Osteoblast (primary cell): ENCODE measurements at regions not wholly inside any gene's neighbourhood (a gene's known extent, or its start where the extent isn't known, plus 50 kb on each side); places are given as distances from the start of the nearest gene placed in this dataset.

Source experiments
- DNase-seq: peaks from one replicate; pipeline ENCODE4 v3.0.0; 2011; ENCODE audit warnings: low spot score, mixed read lengths; ENCODE audit not compliant: insufficient read length; ENCODE audit errors: missing footprints
- H2AFZ ChIP-seq: 2 replicates; pipeline ENCODE4 v1.6.0; 2011; ENCODE audit warnings: mild to moderate bottlenecking, low read length
- H3K27ac ChIP-seq: 2 replicates; pipeline ENCODE4 v1.5.1; 2011; ENCODE audit warnings: mild to moderate bottlenecking, low read depth, low read length, moderate library complexity
- H3K27me3 ChIP-seq: 2 replicates; pipeline ENCODE4 v1.6.0; 2012; ENCODE audit warnings: mild to moderate bottlenecking, control low read depth, inconsistent platforms, low read length, moderate library complexity; ENCODE audit not compliant: insufficient read depth
- H3K36me3 ChIP-seq: 2 replicates; pipeline ENCODE4 v1.5.1; 2011; ENCODE audit warnings: mild to moderate bottlenecking, low read length, control low read depth, moderate library complexity; ENCODE audit not compliant: insufficient read depth
- H3K4me1 ChIP-seq: 2 replicates; pipeline ENCODE4 v1.5.1; 2011; ENCODE audit warnings: mild to moderate bottlenecking, low read length, control low read depth, moderate library complexity; ENCODE audit not compliant: insufficient read depth
- H3K4me2 ChIP-seq: 2 replicates; pipeline ENCODE4 v1.6.0; 2011; ENCODE audit warnings: mild to moderate bottlenecking, low read length; ENCODE audit not compliant: insufficient read depth
- H3K4me3 ChIP-seq: fragments of 200-600 bp; sonication (generic); 3 replicates; pipeline ENCODE4 v1.5.1; 2012; ENCODE audit warnings: mild to moderate bottlenecking, low read length, inconsistent platforms; ENCODE audit not compliant: insufficient read depth
- H3K79me2 ChIP-seq: 2 replicates; pipeline ENCODE4 v1.6.0; 2012; ENCODE audit warnings: mild to moderate bottlenecking, low read length, control low read depth, inconsistent platforms; ENCODE audit not compliant: insufficient read depth
- H3K9me3 ChIP-seq: 2 replicates; pipeline ENCODE4 v1.5.1; 2011; ENCODE audit warnings: low read depth, low read length, control low read depth
- H4K20me1 ChIP-seq: 2 replicates; pipeline ENCODE4 v1.6.0; 2012; ENCODE audit warnings: mild to moderate bottlenecking, low read length, control low read depth; ENCODE audit not compliant: insufficient read depth
- TF ChIP-seq, protein P1 (sequence below): IDR thresholded peaks from 2 replicates; pipeline ENCODE4 v1.5.1; 2011; ENCODE audit warnings: mild to moderate bottlenecking, low read depth, low read length, moderate library complexity; ENCODE audit errors: extremely low read depth

DNA sequence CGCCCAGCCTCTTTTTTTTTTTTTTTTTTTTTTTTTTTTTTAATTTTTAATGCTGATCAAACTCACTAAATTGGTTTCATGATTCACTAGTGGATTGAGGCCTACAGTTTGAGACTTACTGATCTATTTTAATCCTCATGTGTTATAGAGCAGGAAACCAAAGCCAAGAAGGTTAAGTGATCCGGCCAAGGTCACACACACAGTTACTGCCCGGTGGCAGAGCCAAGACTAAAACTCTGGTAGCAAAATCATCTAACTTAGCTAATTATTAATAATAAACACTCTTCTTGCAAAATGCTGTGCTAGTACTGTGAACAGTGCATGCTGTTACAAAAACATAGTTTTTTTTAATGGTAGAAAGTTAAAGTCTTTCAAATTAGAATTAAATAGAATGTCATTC is 188.3 kb upstream of the NFE2L3 start:
- Histone ChIP-seq H3K79me2 (no peaks in the 10 kb centered on the region), H3K27ac (no peak overlapping the region), H3K36me3 (no peaks in the 10 kb centered on the region), H3K9me3 (no peaks in the 10 kb centered on the region), H3K4me1 (no peaks in the 10 kb centered on the region), H4K20me1 (no peaks in the 10 kb centered on the region), H3K27me3 (no peaks in the 10 kb centered on the region), H2AFZ (no peak overlapping the region), H3K4me2 (no peak overlapping the region), H3K4me3 (no peak overlapping the region)
- TF ChIP-seq, protein P1, sequence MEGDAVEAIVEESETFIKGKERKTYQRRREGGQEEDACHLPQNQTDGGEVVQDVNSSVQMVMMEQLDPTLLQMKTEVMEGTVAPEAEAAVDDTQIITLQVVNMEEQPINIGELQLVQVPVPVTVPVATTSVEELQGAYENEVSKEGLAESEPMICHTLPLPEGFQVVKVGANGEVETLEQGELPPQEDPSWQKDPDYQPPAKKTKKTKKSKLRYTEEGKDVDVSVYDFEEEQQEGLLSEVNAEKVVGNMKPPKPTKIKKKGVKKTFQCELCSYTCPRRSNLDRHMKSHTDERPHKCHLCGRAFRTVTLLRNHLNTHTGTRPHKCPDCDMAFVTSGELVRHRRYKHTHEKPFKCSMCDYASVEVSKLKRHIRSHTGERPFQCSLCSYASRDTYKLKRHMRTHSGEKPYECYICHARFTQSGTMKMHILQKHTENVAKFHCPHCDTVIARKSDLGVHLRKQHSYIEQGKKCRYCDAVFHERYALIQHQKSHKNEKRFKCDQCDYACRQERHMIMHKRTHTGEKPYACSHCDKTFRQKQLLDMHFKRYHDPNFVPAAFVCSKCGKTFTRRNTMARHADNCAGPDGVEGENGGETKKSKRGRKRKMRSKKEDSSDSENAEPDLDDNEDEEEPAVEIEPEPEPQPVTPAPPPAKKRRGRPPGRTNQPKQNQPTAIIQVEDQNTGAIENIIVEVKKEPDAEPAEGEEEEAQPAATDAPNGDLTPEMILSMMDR = no peak
- DNase-seq = no peak

DNA sequence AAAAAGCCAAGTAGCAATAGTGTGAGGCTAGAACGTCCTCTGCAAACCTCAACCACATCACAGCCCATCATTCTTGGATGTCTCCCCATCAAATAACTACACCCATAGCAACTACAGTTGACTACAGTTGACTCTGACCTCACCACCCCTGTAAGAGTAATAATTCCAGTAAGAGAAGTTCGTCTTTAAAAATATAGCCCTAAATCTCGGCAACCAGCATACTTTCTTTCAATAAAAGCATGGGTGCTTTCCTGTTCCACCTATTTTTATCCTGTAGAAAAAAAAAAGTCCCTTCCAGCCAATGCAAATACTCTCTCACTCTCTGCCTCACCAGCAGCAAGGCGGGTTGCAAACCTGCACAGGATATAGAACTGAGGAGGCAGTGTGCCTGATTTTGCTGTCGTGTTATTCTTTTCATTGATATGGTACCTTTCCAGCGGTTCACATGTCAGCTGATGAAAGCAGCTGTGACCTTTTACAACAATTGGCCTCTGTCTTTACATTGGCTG is 187.5 kb upstream of the NFE2L3 start:
- TF ChIP-seq, protein P1 = no peak
- Histone ChIP-seq H2AFZ (no peak overlapping the region), H3K79me2 (no peaks in the 10 kb centered on the region)

DNA sequence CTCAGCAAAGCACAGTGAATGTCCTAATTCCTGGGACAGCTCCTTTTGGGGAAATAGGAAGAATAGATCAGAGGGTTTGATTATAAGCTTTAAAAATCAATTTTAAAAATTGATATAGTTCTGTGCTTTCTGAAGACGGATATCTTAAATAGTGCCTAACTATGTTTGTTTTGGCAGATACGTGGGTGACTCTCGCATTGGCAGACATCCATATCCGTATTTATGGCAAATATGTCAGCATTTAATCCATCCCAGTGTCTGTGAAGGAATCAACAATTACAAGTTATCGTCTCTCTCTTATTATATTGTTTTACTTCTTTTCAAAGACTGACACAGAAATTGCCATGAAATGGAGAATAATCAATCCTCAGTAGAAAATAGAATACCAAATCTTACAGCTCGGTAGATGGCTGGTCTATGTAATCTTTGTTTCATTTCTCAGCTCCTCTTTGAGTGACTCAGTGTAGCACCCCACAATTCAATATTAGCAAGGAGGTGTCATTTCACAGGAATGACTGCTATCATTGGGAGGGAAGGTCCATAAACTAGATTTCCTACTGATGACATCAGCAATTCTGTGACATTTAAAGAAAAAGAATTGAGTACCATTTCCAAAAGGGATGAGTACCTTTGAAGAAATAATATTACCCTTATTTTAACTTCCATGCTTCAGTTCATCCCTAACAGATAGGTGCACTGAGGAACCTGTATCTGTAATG is 186.4 kb upstream of the NFE2L3 start:
- H3K4me2 ChIP-seq = no peak overlapping the region
- no peak overlapping the region for H3K27ac ChIP-seq
- no peaks in the 10 kb centered on the region for H3K9me3 ChIP-seq
- no peaks in the 10 kb centered on the region for H3K79me2 ChIP-seq
- TF ChIP-seq, protein P1 = no peak
- no peaks in the 10 kb centered on the region for H3K4me1 ChIP-seq
- no peak overlapping the region for H3K4me3 ChIP-seq
- H4K20me1 ChIP-seq = no peaks in the 10 kb centered on the region
- H2AFZ ChIP-seq = no peak overlapping the region
- H3K27me3 ChIP-seq = no peaks in the 10 kb centered on the region
- DNase-seq = no peak
- no peaks in the 10 kb centered on the region for H3K36me3 ChIP-seq

More for the DNA sequence above, 187.5 kb upstream of the NFE2L3 start:
- Histone ChIP-seq H3K4me2 (no peak overlapping the region), H3K9me3 (no peaks in the 10 kb centered on the region), H3K27me3 (no peaks in the 10 kb centered on the region), H3K4me1 (no peaks in the 10 kb centered on the region), H3K4me3 (no peak overlapping the region), H3K27ac (no peak overlapping the region), H3K36me3 (no peaks in the 10 kb centered on the region), H4K20me1 (no peaks in the 10 kb centered on the region)
- no peak for DNase-seq

DNA sequence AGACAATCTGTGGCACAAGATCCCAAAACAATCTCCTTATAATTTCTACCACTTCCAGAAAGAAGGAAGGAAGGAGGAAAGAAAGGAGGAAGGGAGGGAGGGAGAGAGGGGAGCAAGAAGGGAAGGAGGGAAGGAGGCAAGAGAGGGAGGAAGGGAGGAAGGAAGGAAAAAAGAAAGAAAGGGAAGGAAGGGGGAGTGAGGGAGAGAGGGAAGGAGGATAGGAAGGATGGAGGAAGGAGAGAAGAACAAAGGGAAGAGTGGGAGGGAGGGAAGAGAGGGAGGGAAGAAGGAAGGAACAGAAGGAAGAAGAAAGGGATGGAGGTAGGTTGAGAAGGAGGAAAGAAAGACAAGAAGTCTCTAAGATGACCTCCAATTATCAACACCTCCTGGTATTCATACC is 185.5 kb upstream of the NFE2L3 start:
- Histone ChIP-seq H3K36me3 (no peaks in the 10 kb centered on the region), H4K20me1 (no peaks in the 10 kb centered on the region), H3K79me2 (no peaks in the 10 kb centered on the region), H3K4me1 (no peaks in the 10 kb centered on the region), H3K27ac (no peak overlapping the region), H3K4me3 (no peak overlapping the region), H2AFZ (no peak overlapping the region), H3K27me3 (no peaks in the 10 kb centered on the region), H3K9me3 (no peaks in the 10 kb centered on the region), H3K4me2 (no peak overlapping the region)
- no peak for DNase-seq
- TF ChIP-seq, protein P1 = no peak
